Endothelial cell of umbilical vein (primary cell): ENCODE measurements at regions not wholly inside any gene's neighbourhood (a gene's known extent, or its start where the extent isn't known, plus 50 kb on each side); places are given as distances from the start of the nearest gene placed in this dataset.

ENCODE experiments used
- BruUV-seq: library from RNA; stranded (reverse); fragments of 400-500 nt; replicated peaks from 2 replicates; lab custom pipeline; 2021; lab: Mats Ljungman, UMichigan
- CTCF ChIA-PET: fragments of 300-600, 350-600 bp; sonication (Branson Sonifier 250); formaldehyde crosslinking; loops from one replicate; lab custom pipeline; 2021; ENCODE audit warnings: antibody characterized with exemption, inconsistent platforms; lab: Charles Lee
- POLR2A ChIA-PET: fragments of 300-600, 350-600 bp; sonication (Branson Sonifier 250); formaldehyde crosslinking; loops from one replicate; lab custom pipeline; 2021; ENCODE audit warnings: antibody characterized with exemption, inconsistent platforms; lab: Charles Lee
- DNase-seq: peaks from one replicate; pipeline ENCODE4 v3.0.0-alpha.2; 2011; ENCODE audit warnings: low read depth, low spot score
- FAIRE-seq: peaks from 2 replicates; lab custom pipeline; 2011; peaks lifted over from hg19 to GRCh38; lab: Jason Lieb, UNC
- H2AFZ ChIP-seq: 2 replicates; pipeline ENCODE4 v1.6.0; 2012; ENCODE audit warnings: low read depth, low read length, control low read depth, inconsistent platforms
- H3K27ac ChIP-seq: 2 replicates; pipeline ENCODE4 v1.5.1; 2011; ENCODE audit warnings: low read depth, mild to moderate bottlenecking, control low read depth, low read length, moderate library complexity; ENCODE audit not compliant: insufficient read depth
- H3K27me3 ChIP-seq, 2 experiments: 2 replicates each; pipeline versions ENCODE4 v1.6.0 to v1.6.1; 2011; ENCODE audit warnings: low read length in 2 of 2, mixed read lengths in 1 of 2; ENCODE audit not compliant: control insufficient read depth in 2 of 2, insufficient read depth in 2 of 2
- H3K36me3 ChIP-seq, 2 experiments: 2 replicates in 1 of 2; 3 replicates in 1 of 2; pipeline ENCODE4 v1.5.1; 2011; ENCODE audit warnings: low read length in 2 of 2, mild to moderate bottlenecking in 1 of 2, moderate library complexity in 1 of 2; ENCODE audit not compliant: control insufficient read depth in 2 of 2, insufficient read depth in 2 of 2; ENCODE audit errors: extremely low read depth in 1 of 2
- H3K4me1 ChIP-seq: 3 replicates; pipeline ENCODE4 v1.5.1; 2011; ENCODE audit warnings: mild to moderate bottlenecking, low read length; ENCODE audit not compliant: control insufficient read depth, insufficient read depth; ENCODE audit errors: extremely low read depth
- H3K4me2 ChIP-seq: 2 replicates; pipeline ENCODE4 v1.6.1; 2011; ENCODE audit warnings: low read length, control low read depth, mixed read lengths; ENCODE audit not compliant: insufficient read depth
- H3K4me3 ChIP-seq, 3 experiments: fragments of 200-600 bp in 1 of 3; sonication (generic), shearing (Covaris generic) in 1 of 3; replicated peaks in 1 of 3; 2 replicates each; pipeline ENCODE4 v1.5.1; 2011 to 2016; ENCODE audit warnings: control low read depth in 3 of 3, low read length in 3 of 3, mild to moderate bottlenecking in 2 of 3, inconsistent platforms in 1 of 3, low read depth in 1 of 3, moderate library complexity in 1 of 3; ENCODE audit not compliant: insufficient read depth in 1 of 3
- H3K79me2 ChIP-seq: 2 replicates; pipeline ENCODE4 v1.6.0; 2012; ENCODE audit warnings: low read length, inconsistent platforms; ENCODE audit not compliant: control insufficient read depth, insufficient read depth
- H3K9ac ChIP-seq: replicated peaks from 2 replicates; pipeline ENCODE3; 2011; ENCODE audit warnings: low read length, control low read depth; ENCODE audit not compliant: insufficient read depth; ENCODE audit errors: extremely low read depth
- H3K9me1 ChIP-seq: replicated peaks from 3 replicates; pipeline ENCODE4 v1.6.0; 2011; ENCODE audit warnings: mild to moderate bottlenecking, low read length; ENCODE audit not compliant: control insufficient read depth, insufficient read depth; ENCODE audit errors: extremely low read depth
- H3K9me3 ChIP-seq: replicated peaks from 2 replicates; pipeline ENCODE4 v1.5.1; 2012; ENCODE audit warnings: low read length, inconsistent platforms; ENCODE audit not compliant: control insufficient read depth, insufficient read depth
- H4K20me1 ChIP-seq: replicated peaks from 2 replicates; pipeline ENCODE3; 2011; ENCODE audit warnings: mild to moderate bottlenecking, low read length; ENCODE audit not compliant: control insufficient read depth, insufficient read depth; ENCODE audit errors: extremely low read depth
- CTCF ChIP-seq, 2 donors: IDR thresholded peaks; 1 replicate in 1 of 2; 2 replicates in 1 of 2; pipeline ENCODE4 v1.5.1; 2011; ENCODE audit warnings: low read length in 2 of 2, mild to moderate bottlenecking in 2 of 2, moderate library complexity in 2 of 2, control low read depth in 1 of 2, inconsistent platforms in 1 of 2, low read depth in 1 of 2; ENCODE audit not compliant: insufficient read depth in 1 of 2; ENCODE audit errors: extremely low read depth in 1 of 2
- EZH2 ChIP-seq: IDR thresholded peaks from 2 replicates; pipeline ENCODE4 v1.6.1; 2012; ENCODE audit warnings: borderline replicate concordance, low read depth, mild to moderate bottlenecking, moderate library complexity, low read length, inconsistent platforms; ENCODE audit not compliant: severe bottlenecking
- FOS ChIP-seq: IDR thresholded peaks from 2 replicates; pipeline ENCODE4 v1.6.1; 2011; ENCODE audit warnings: mild to moderate bottlenecking, low read length, moderate library complexity, borderline replicate concordance; ENCODE audit not compliant: insufficient read depth
- GATA2 ChIP-seq: IDR thresholded peaks from 2 replicates; pipeline ENCODE4 v1.7.0; 2011; ENCODE audit warnings: low read depth, mild to moderate bottlenecking, moderate library complexity, mixed read lengths, low read length; ENCODE audit not compliant: insufficient read length, insufficient read depth
- JUN ChIP-seq: IDR thresholded peaks from 2 replicates; pipeline ENCODE4 v1.6.1; 2011; ENCODE audit warnings: borderline replicate concordance, low read depth; ENCODE audit not compliant: insufficient read length, insufficient read depth
- MYC ChIP-seq: IDR thresholded peaks from one replicate; pipeline ENCODE4 v1.6.1; 2011; ENCODE audit warnings: mild to moderate bottlenecking, low read depth, low read length
- POLR2A ChIP-seq: IDR thresholded peaks from 2 replicates; pipeline ENCODE4 v1.6.1; 2012; ENCODE audit warnings: low read depth, mild to moderate bottlenecking, control low read depth, low read length
- POLR2AphosphoS5 ChIP-seq: IDR thresholded peaks from 2 replicates; pipeline ENCODE4 v1.6.1; 2012; ENCODE audit warnings: low read depth, mild to moderate bottlenecking, control low read depth, low read length, moderate library complexity; ENCODE audit not compliant: insufficient read depth
- dilution Hi-C: fragments of 300-500 bp; cut with MboI; formaldehyde crosslinking; loops from one replicate; pipeline ENCODE4 v1.15.0; 2019; ENCODE audit warnings: low sequenced_read_pairs; ENCODE audit not compliant: extremely low pct_ligation_motif_present
- intact Hi-C: fragments of 100-400 bp; cut with micrococcal nuclease; formaldehyde crosslinking; loops from one replicate; pipeline ENCODE4 v1.10.0; 2022
- TF ChIP-seq, protein P1 (sequence below): IDR thresholded peaks from 2 replicates; pipeline ENCODE4 v1.6.1; 2011; ENCODE audit not compliant: insufficient read depth, insufficient read length

DNA sequence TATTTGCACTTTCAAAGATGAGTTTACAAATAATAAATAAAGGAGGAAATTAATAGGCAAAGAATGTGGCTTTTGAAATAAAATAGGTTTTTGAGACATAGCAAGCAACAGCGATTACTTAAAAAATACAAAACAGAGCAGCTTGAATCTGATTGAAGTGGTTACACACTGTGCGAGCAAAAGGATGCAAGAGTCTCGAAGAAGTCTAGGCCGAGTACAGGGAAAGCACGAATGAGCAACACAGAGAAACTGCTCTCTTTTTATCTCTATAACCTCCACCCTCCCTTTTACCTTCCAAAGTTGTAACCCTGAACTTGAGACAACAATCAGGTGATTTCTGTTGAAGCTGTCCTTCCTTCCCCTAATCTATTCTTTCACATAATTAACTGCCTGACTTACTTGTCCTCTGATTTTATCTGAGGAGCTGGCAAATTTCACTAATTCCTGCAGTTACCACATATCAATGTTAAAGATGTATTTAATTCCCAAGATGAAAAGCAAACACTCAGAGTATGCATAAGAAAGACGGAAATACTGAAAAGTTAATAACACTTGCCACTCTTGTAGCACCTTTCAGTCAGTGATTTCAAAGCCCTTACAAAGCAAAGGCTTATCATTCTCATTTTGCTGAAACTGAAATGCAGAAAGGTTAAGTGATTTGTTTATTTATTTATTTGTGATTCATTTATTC lies 1030.1 kb downstream of the ADGRL2 start:
- H3K9me3 ChIP-seq, result no peaks in the 10 kb centered on the region
- no peak for DNase-seq

More for the DNA sequence above, 1030.1 kb downstream of the ADGRL2 start:
- Histone ChIP-seq H3K9me1 (no peaks in the 10 kb centered on the region), H3K27me3 (no peaks in the 10 kb centered on the region), H3K4me1 (no peaks in the 10 kb centered on the region), H3K4me2 (no peak overlapping the region), H3K4me3 (no peak overlapping the region), H3K79me2 (no peaks in the 10 kb centered on the region), H3K27ac (no peak overlapping the region), H3K9ac (no peak overlapping the region), H3K36me3 (no peaks in the 10 kb centered on the region), H2AFZ (no peak overlapping the region), H4K20me1 (no peaks in the 10 kb centered on the region)
- POLR2A ChIA-PET, result no interaction called here
- intact Hi-C loops, result loop anchor here (10.0 kb wide), 1 partner anchor 1026 kb away; the partner anchor contains the start of gene ADGRL2
- BruUV-seq, result no TSS peak
- FAIRE-seq, result no peak
- dilution Hi-C loops, result no loop called here
- no peak for TF ChIP-seq EZH2
- no peak for TF ChIP-seq POLR2AphosphoS5
- TF ChIP-seq, protein P1, sequence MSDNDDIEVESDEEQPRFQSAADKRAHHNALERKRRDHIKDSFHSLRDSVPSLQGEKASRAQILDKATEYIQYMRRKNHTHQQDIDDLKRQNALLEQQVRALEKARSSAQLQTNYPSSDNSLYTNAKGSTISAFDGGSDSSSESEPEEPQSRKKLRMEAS, result no peak
- TF ChIP-seq POLR2A, result no peak
- TF ChIP-seq JUN, result no peak
- no peak for TF ChIP-seq MYC
- no peak for TF ChIP-seq FOS
- TF ChIP-seq GATA2, result no peak
- TF ChIP-seq CTCF (IDR thresholded peaks at IDR 0.05; ENCODE audit: extremely low read depth in 1 of 2, insufficient read depth in 1 of 2, low read depth in 1 of 2, low read length in 2 of 2), result no peak
- CTCF ChIA-PET, result no interaction called here
